ENCODE measurements at regions not wholly inside any gene's neighbourhood (a gene's known extent, or its start where the extent isn't known, plus 50 kb on each side); places are given as distances from the start of the nearest gene placed in this dataset.

DNA sequence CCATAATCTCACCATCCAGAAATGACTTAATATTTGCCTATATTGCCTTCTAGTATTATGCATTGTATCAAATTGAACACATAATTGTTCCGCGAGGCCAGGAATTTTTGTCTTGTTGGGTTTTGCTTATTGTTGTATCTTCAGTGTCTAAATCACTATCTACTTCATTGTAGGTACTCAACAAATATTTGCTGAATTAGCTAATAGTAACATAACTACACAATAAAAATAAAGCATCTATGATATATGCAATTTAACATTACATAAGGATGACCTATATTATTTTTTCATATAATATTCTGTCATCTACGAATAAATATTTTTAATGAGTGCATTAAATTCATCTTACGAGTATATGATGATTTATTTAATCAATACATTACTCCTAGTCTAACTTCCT lies 656.3 kb downstream of the ETNK1 start:
- Mint-ChIP-seq H3K4me3 (no peak overlapping the region), H3K4me1 (no peaks in the 10 kb centered on the region), H3K27me3 (ENCODE audit: low read depth) (no peaks in the 10 kb centered on the region), H3K27ac (no peak overlapping the region), H3K36me3 (ENCODE audit: insufficient read depth in 1 of 3, low read depth in 3 of 3) (no peaks in the 10 kb centered on the region; a peak in 1 of 7 replicates), H3K9me3 (peaks cover 0 to 2% of the 10 kb centered on the region in 2 experiments; a peak in 2 of 5 replicates)
- Histone ChIP-seq H2BK12ac (ENCODE audit: insufficient read length, low read depth, low read length) (no peak overlapping the region), H3K79me1 (ENCODE audit: insufficient read depth, low read depth, low read length, poor library complexity, severe bottlenecking) (no peaks in the 10 kb centered on the region), H2BK120ac (ENCODE audit: low read depth, low read length, poor library complexity, severe bottlenecking) (no peak overlapping the region), H3K23ac (ENCODE audit: insufficient read length, low read depth, low read length) (no peak overlapping the region), H3K9ac (ENCODE audit: extremely low read depth, insufficient read length, low read length) (no peak overlapping the region), H3K27ac (ENCODE audit: insufficient read length, low read depth, low read length) (no peak overlapping the region), H2AFZ (ENCODE audit: low read length) (no peak overlapping the region), H3K27me3 (ENCODE audit: insufficient read depth, low read length) (no peaks in the 10 kb centered on the region), H4K91ac (ENCODE audit: insufficient read length, low read depth, low read length) (no peak overlapping the region), H3T11ph (ENCODE audit: low read length) (no peak overlapping the region), H2AK5ac (ENCODE audit: insufficient read length, low read length) (no peak overlapping the region), H3K4me1 (ENCODE audit: insufficient read depth, low read length) (no peaks in the 10 kb centered on the region), H4K5ac (ENCODE audit: insufficient read length, low read depth, low read length) (no peak overlapping the region), H3K4me2 (ENCODE audit: insufficient read depth, insufficient read length, low read length) (no peak overlapping the region), H2BK5ac (ENCODE audit: insufficient read length, low read length) (no peak overlapping the region), H3K56ac (ENCODE audit: insufficient read length, low read depth, low read length) (no peak overlapping the region), H2BK15ac (ENCODE audit: low read depth, low read length) (no peak overlapping the region), H3K4ac (ENCODE audit: low read depth, low read length) (no peak overlapping the region), H3K9me3 (ENCODE audit: control insufficient read depth, low read depth, low read length) (no peaks in the 10 kb centered on the region), H4K8ac (replicated peaks; ENCODE audit: insufficient read length, low read depth, low read length) (no peak overlapping the region), H4K20me1 (ENCODE audit: control insufficient read depth, insufficient read depth, insufficient read length) (no peaks in the 10 kb centered on the region), H3K18ac (ENCODE audit: insufficient read length, low read depth, low read length) (no peak overlapping the region), H3K79me2 (ENCODE audit: insufficient read depth, low read length) (no peaks in the 10 kb centered on the region), H3K14ac (ENCODE audit: insufficient read depth, low read length) (no peak overlapping the region), H3K23me2 (ENCODE audit: insufficient read length, low read depth, low read length, poor library complexity, severe bottlenecking) (no peaks in the 10 kb centered on the region), H2BK20ac (ENCODE audit: low read depth, low read length, poor library complexity, severe bottlenecking) (no peak overlapping the region)
- no peak for DNase-seq
- TF ChIP-seq, protein P1, sequence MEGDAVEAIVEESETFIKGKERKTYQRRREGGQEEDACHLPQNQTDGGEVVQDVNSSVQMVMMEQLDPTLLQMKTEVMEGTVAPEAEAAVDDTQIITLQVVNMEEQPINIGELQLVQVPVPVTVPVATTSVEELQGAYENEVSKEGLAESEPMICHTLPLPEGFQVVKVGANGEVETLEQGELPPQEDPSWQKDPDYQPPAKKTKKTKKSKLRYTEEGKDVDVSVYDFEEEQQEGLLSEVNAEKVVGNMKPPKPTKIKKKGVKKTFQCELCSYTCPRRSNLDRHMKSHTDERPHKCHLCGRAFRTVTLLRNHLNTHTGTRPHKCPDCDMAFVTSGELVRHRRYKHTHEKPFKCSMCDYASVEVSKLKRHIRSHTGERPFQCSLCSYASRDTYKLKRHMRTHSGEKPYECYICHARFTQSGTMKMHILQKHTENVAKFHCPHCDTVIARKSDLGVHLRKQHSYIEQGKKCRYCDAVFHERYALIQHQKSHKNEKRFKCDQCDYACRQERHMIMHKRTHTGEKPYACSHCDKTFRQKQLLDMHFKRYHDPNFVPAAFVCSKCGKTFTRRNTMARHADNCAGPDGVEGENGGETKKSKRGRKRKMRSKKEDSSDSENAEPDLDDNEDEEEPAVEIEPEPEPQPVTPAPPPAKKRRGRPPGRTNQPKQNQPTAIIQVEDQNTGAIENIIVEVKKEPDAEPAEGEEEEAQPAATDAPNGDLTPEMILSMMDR (conservative IDR thresholded peaks at IDR 0.05), result no peak
- no CpG with 5 or more reads among the region's 4 CpGs for WGBS (ENCODE audit: extremely low coverage, insufficient read length, low lambda C conversion rate)
